22Rv1 (cell line): ENCODE measurements at regions not wholly inside any gene's neighbourhood (a gene's known extent, or its start where the extent isn't known, plus 50 kb on each side); places are given as distances from the start of the nearest gene placed in this dataset.

ENCODE experiments used
- ZFX ChIP-seq: fragments of 450-650 bp; IDR thresholded peaks from 2 replicates; pipeline ENCODE4 v1.6.1; 2017; ENCODE audit warnings: antibody characterized with exemption, borderline replicate concordance
- TF ChIP-seq, protein P1 (sequence below): fragments of 450-650 bp; IDR thresholded peaks from 2 replicates; pipeline ENCODE4 v1.5.1; 2017; ENCODE audit warnings: mild to moderate bottlenecking

DNA sequence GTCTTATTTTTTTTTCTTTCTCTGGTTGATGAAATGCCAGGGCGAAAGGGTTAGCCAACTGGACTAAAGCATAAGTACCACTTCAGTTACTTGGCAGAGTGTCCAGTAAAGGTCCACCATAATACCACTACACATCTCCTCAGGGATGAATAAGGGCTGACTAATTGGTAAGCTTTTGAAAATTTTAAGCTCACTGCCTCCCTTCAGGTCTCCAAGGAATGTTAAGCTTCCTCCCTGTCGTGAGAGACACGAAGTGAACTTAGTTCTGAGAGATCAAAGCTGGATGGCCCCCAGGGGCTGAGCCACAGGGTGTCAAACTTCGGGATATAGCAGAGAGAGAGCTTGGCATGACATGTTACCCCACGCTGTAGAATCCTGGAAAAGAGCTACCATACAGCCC, 111.4 kb downstream of the VSIG4 start:
- TF ChIP-seq, protein P1, sequence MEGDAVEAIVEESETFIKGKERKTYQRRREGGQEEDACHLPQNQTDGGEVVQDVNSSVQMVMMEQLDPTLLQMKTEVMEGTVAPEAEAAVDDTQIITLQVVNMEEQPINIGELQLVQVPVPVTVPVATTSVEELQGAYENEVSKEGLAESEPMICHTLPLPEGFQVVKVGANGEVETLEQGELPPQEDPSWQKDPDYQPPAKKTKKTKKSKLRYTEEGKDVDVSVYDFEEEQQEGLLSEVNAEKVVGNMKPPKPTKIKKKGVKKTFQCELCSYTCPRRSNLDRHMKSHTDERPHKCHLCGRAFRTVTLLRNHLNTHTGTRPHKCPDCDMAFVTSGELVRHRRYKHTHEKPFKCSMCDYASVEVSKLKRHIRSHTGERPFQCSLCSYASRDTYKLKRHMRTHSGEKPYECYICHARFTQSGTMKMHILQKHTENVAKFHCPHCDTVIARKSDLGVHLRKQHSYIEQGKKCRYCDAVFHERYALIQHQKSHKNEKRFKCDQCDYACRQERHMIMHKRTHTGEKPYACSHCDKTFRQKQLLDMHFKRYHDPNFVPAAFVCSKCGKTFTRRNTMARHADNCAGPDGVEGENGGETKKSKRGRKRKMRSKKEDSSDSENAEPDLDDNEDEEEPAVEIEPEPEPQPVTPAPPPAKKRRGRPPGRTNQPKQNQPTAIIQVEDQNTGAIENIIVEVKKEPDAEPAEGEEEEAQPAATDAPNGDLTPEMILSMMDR, result no peak
- no peak for TF ChIP-seq ZFX
